ENCODE measurements at regions not wholly inside any gene's neighbourhood (a gene's known extent, or its start where the extent isn't known, plus 50 kb on each side); places are given as distances from the start of the nearest gene placed in this dataset.

GRCh38 chr12:107921062-107921461 is 146.6 kb downstream of the ASCL4 start:
- 45% methylated on average over 4 of the region's 4 CpGs for WGBS
- no peaks in the 10 kb centered on the region for H3K4me1 ChIP-seq (ENCODE audit: control insufficient read depth in 4 of 4, insufficient read depth in 4 of 4, low read length in 3 of 4)
- H3K9ac ChIP-seq (ENCODE audit: low read depth in 1 of 2, low read length in 2 of 2) = no peak overlapping the region
- no peak for DNase-seq (ENCODE audit: low spot score)
- H3K36me3 ChIP-seq (ENCODE audit: control insufficient read depth in 4 of 4, insufficient read depth in 3 of 4, low read depth in 1 of 4, low read length in 3 of 4) = no peaks in the 10 kb centered on the region
- H3K4me3 ChIP-seq (ENCODE audit: low read depth in 1 of 3, low read length in 3 of 3) = no peak overlapping the region
- H3K27ac ChIP-seq (ENCODE audit: low read depth in 1 of 2, low read length in 2 of 2) = no peak overlapping the region
- peaks cover 0 to 12% (median 0%) of the 10 kb centered on the region in 4 donors for H3K27me3 ChIP-seq (ENCODE audit: control insufficient read depth in 4 of 4, insufficient read depth in 4 of 4, low read length in 3 of 4)
- TF ChIP-seq RAD21 (IDR thresholded peaks at IDR 0.05) (no peak), EGR1 (IDR thresholded peaks at IDR 0.05; ENCODE audit: low read depth in 2 of 2) (no peak)
- TF ChIP-seq, protein P1, sequence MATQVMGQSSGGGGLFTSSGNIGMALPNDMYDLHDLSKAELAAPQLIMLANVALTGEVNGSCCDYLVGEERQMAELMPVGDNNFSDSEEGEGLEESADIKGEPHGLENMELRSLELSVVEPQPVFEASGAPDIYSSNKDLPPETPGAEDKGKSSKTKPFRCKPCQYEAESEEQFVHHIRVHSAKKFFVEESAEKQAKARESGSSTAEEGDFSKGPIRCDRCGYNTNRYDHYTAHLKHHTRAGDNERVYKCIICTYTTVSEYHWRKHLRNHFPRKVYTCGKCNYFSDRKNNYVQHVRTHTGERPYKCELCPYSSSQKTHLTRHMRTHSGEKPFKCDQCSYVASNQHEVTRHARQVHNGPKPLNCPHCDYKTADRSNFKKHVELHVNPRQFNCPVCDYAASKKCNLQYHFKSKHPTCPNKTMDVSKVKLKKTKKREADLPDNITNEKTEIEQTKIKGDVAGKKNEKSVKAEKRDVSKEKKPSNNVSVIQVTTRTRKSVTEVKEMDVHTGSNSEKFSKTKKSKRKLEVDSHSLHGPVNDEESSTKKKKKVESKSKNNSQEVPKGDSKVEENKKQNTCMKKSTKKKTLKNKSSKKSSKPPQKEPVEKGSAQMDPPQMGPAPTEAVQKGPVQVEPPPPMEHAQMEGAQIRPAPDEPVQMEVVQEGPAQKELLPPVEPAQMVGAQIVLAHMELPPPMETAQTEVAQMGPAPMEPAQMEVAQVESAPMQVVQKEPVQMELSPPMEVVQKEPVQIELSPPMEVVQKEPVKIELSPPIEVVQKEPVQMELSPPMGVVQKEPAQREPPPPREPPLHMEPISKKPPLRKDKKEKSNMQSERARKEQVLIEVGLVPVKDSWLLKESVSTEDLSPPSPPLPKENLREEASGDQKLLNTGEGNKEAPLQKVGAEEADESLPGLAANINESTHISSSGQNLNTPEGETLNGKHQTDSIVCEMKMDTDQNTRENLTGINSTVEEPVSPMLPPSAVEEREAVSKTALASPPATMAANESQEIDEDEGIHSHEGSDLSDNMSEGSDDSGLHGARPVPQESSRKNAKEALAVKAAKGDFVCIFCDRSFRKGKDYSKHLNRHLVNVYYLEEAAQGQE (IDR thresholded peaks at IDR 0.05) = no peak
- no peaks in the 10 kb centered on the region for H3K9me3 ChIP-seq (ENCODE audit: control insufficient read depth in 4 of 4, low read length in 3 of 4)

DNA sequence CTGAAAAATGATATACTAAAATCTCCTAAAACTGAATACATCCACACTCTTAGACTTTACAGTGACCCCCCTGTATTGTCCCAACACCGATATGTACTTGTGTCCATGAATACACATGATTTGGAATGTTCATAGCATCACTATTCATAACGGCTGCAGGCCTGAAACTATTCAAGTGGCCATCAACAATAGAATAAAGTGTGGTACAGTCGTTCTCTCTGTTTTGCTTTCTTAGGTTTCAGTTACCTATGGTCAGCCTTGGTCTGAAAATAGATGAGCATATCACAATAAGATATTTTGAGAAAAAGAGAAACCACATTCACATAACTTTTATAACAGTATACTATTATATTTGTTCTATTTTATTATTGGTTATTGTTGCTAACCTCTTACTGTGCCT is 150.6 kb downstream of the ASCL4 start:
- peaks cover 0 to 8% (median under 1%) of the 10 kb centered on the region in 4 donors for H3K27me3 ChIP-seq (ENCODE audit: control insufficient read depth in 4 of 4, insufficient read depth in 4 of 4, low read length in 3 of 4)
- no peak overlapping the region for H3K4me3 ChIP-seq (ENCODE audit: low read depth in 1 of 3, low read length in 3 of 3)
- no peaks in the 10 kb centered on the region for H3K4me1 ChIP-seq (ENCODE audit: control insufficient read depth in 4 of 4, insufficient read depth in 4 of 4, low read length in 3 of 4)
- no peaks in the 10 kb centered on the region for H3K36me3 ChIP-seq (ENCODE audit: control insufficient read depth in 4 of 4, insufficient read depth in 3 of 4, low read depth in 1 of 4, low read length in 3 of 4)
- H3K27ac ChIP-seq (ENCODE audit: low read depth in 1 of 2, low read length in 2 of 2) = no peak overlapping the region
- no peak overlapping the region for H3K9ac ChIP-seq (ENCODE audit: low read depth in 1 of 2, low read length in 2 of 2)
- TF ChIP-seq, protein P2, sequence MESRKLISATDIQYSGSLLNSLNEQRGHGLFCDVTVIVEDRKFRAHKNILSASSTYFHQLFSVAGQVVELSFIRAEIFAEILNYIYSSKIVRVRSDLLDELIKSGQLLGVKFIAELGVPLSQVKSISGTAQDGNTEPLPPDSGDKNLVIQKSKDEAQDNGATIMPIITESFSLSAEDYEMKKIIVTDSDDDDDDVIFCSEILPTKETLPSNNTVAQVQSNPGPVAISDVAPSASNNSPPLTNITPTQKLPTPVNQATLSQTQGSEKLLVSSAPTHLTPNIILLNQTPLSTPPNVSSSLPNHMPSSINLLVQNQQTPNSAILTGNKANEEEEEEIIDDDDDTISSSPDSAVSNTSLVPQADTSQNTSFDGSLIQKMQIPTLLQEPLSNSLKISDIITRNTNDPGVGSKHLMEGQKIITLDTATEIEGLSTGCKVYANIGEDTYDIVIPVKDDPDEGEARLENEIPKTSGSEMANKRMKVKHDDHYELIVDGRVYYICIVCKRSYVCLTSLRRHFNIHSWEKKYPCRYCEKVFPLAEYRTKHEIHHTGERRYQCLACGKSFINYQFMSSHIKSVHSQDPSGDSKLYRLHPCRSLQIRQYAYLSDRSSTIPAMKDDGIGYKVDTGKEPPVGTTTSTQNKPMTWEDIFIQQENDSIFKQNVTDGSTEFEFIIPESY (IDR thresholded peaks at IDR 0.05) = no peak
- no peak for TF ChIP-seq JUND (IDR thresholded peaks at IDR 0.05)
- TF ChIP-seq, protein P3, sequence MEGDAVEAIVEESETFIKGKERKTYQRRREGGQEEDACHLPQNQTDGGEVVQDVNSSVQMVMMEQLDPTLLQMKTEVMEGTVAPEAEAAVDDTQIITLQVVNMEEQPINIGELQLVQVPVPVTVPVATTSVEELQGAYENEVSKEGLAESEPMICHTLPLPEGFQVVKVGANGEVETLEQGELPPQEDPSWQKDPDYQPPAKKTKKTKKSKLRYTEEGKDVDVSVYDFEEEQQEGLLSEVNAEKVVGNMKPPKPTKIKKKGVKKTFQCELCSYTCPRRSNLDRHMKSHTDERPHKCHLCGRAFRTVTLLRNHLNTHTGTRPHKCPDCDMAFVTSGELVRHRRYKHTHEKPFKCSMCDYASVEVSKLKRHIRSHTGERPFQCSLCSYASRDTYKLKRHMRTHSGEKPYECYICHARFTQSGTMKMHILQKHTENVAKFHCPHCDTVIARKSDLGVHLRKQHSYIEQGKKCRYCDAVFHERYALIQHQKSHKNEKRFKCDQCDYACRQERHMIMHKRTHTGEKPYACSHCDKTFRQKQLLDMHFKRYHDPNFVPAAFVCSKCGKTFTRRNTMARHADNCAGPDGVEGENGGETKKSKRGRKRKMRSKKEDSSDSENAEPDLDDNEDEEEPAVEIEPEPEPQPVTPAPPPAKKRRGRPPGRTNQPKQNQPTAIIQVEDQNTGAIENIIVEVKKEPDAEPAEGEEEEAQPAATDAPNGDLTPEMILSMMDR (IDR thresholded peaks at IDR 0.05; ENCODE audit: low read depth, low read length, missing input control) = no peak
- 71% methylated on average over 3 of the region's 3 CpGs for WGBS
- no peaks in the 10 kb centered on the region for H3K9me3 ChIP-seq (ENCODE audit: control insufficient read depth in 4 of 4, low read length in 3 of 4)
- no peak for DNase-seq (ENCODE audit: low spot score)

GRCh38 chr12:107929436-107929835 is 154.9 kb downstream of the ASCL4 start:
- WGBS = 34% methylated on average over 12 of the region's 12 CpGs
- no peaks in the 10 kb centered on the region for H3K36me3 ChIP-seq (ENCODE audit: control insufficient read depth in 4 of 4, insufficient read depth in 3 of 4, low read depth in 1 of 4, low read length in 3 of 4)
- no peak overlapping the region for H3K9ac ChIP-seq (ENCODE audit: low read depth in 1 of 2, low read length in 2 of 2)
- peaks cover 0 to 18% (median 1%) of the 10 kb centered on the region in 4 donors for H3K27me3 ChIP-seq (ENCODE audit: control insufficient read depth in 4 of 4, insufficient read depth in 4 of 4, low read length in 3 of 4)
- TF ChIP-seq SP1 (IDR thresholded peaks at IDR 0.05) (no peak), YY1 (IDR thresholded peaks at IDR 0.05) (no peak), GABPA (IDR thresholded peaks at IDR 0.05 in 1 of 2, conservative IDR thresholded peaks at IDR 0.05 in 1 of 2) (no peak), EGR1 (IDR thresholded peaks at IDR 0.05; ENCODE audit: low read depth in 2 of 2) (no peak)
- TF ChIP-seq, protein P3 (IDR thresholded peaks at IDR 0.05; ENCODE audit: low read depth, low read length, missing input control) = peak; percentile 7
- TF ChIP-seq, protein P4, sequence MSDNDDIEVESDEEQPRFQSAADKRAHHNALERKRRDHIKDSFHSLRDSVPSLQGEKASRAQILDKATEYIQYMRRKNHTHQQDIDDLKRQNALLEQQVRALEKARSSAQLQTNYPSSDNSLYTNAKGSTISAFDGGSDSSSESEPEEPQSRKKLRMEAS (IDR thresholded peaks at IDR 0.05) = no peak
- H3K27ac ChIP-seq (ENCODE audit: low read depth in 1 of 2, low read length in 2 of 2) = no peak overlapping the region
- DNase-seq (ENCODE audit: low spot score) = no peak
- no peak overlapping the region for H3K4me3 ChIP-seq (ENCODE audit: low read depth in 1 of 3, low read length in 3 of 3)
- H3K4me1 ChIP-seq (ENCODE audit: control insufficient read depth in 4 of 4, insufficient read depth in 4 of 4, low read length in 3 of 4) = no peaks in the 10 kb centered on the region
- H3K9me3 ChIP-seq (ENCODE audit: control insufficient read depth in 4 of 4, low read length in 3 of 4) = no peaks in the 10 kb centered on the region
